Neuron (in vitro differentiated cells): ENCODE measurements at regions not wholly inside any gene's neighbourhood (a gene's known extent, or its start where the extent isn't known, plus 50 kb on each side); places are given as distances from the start of the nearest gene placed in this dataset.

ENCODE experiments used
- H2AFZ ChIP-seq: one replicate; pipeline ENCODE4 v1.6.1; 2013; ENCODE audit warnings: low read depth, mild to moderate bottlenecking, inconsistent platforms, low read length, moderate library complexity
- H3K27me3 ChIP-seq: one replicate; pipeline ENCODE4 v1.6.1; 2013; ENCODE audit warnings: low read length; ENCODE audit not compliant: insufficient read depth
- H3K36me3 ChIP-seq: one replicate; pipeline ENCODE4 v1.6.1; 2013; ENCODE audit warnings: low read length; ENCODE audit not compliant: insufficient read depth
- H3K4me1 ChIP-seq: one replicate; pipeline ENCODE4 v1.6.1; 2013; ENCODE audit warnings: low read length; ENCODE audit not compliant: insufficient read depth
- H3K4me3 ChIP-seq: 2 replicates; pipeline ENCODE4 v1.5.1; 2013; ENCODE audit warnings: mild to moderate bottlenecking, low read length, moderate library complexity
- H3K9me3 ChIP-seq: one replicate; pipeline ENCODE4 v1.6.1; 2013; ENCODE audit warnings: low read length

DNA sequence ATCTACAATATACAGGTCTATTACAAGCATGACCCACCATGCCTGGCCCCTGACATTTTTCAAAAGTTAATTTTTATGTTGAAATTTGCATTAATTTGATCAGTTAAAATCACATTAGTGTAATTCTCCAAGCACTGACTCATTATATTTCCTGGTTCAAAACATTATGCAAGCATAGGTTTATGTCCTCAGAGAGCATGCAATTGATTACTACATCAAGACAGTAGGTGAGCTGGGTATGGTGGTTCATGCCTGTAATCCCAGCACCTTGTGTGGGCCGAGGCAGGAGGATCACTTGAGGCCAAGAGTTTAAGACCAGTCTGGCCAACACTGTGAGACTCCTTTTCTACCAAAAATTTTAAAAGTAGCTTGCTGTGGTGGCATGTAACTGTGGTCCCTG, 248.8 kb upstream of the KLHL1 start:
- Histone ChIP-seq H3K9me3 (no peaks in the 10 kb centered on the region), H3K4me1 (no peaks in the 10 kb centered on the region), H3K36me3 (no peaks in the 10 kb centered on the region), H3K4me3 (no peak overlapping the region), H2AFZ (no peak overlapping the region), H3K27me3 (no peaks in the 10 kb centered on the region)

- Histone ChIP-seq H3K27me3 (no peaks in the 10 kb centered on the region), H2AFZ (no peak overlapping the region), H3K4me3 (no peak overlapping the region), H3K9me3 (no peaks in the 10 kb centered on the region), H3K4me1 (no peaks in the 10 kb centered on the region), H3K36me3 (no peaks in the 10 kb centered on the region)
These were observed 244.8 kb upstream of the KLHL1 start for GRCh38 chr13:70353096-70353495.

- H3K36me3 ChIP-seq, result no peaks in the 10 kb centered on the region
- H3K4me3 ChIP-seq, result no peak overlapping the region
- no peaks in the 10 kb centered on the region for H3K27me3 ChIP-seq
- H2AFZ ChIP-seq, result no peak overlapping the region
- H3K4me1 ChIP-seq, result no peaks in the 10 kb centered on the region
- H3K9me3 ChIP-seq, result no peaks in the 10 kb centered on the region
These were observed 239.8 kb upstream of the KLHL1 start for GRCh38 chr13:70347947-70348620.

GRCh38 chr13:70339738-70340137, 231.5 kb upstream of the KLHL1 start:
- peak overlapping the region; percentile 6 for H2AFZ ChIP-seq
- H3K36me3 ChIP-seq, result no peaks in the 10 kb centered on the region
- no peaks in the 10 kb centered on the region for H3K4me1 ChIP-seq
- no peak overlapping the region for H3K4me3 ChIP-seq
- no peaks in the 10 kb centered on the region for H3K9me3 ChIP-seq
- no peaks in the 10 kb centered on the region for H3K27me3 ChIP-seq

- H3K4me3 ChIP-seq, result no peak overlapping the region
- H3K4me1 ChIP-seq, result no peaks in the 10 kb centered on the region
- no peak overlapping the region for H2AFZ ChIP-seq
- H3K27me3 ChIP-seq, result no peaks in the 10 kb centered on the region
- no peaks in the 10 kb centered on the region for H3K36me3 ChIP-seq
- no peaks in the 10 kb centered on the region for H3K9me3 ChIP-seq
These were observed 230.4 kb upstream of the KLHL1 start for GRCh38 chr13:70338609-70339008.

- H3K36me3 ChIP-seq, result no peaks in the 10 kb centered on the region
- no peak overlapping the region for H3K4me3 ChIP-seq
- no peaks in the 10 kb centered on the region for H3K9me3 ChIP-seq
- no peaks in the 10 kb centered on the region for H3K27me3 ChIP-seq
- H3K4me1 ChIP-seq, result no peaks in the 10 kb centered on the region
- H2AFZ ChIP-seq, result no peak overlapping the region
These were observed 228.6 kb upstream of the KLHL1 start for GRCh38 chr13:70336866-70337265.

GRCh38 chr13:70333752-70334151, 225.5 kb upstream of the KLHL1 start:
- no peaks in the 10 kb centered on the region for H3K27me3 ChIP-seq
- H3K36me3 ChIP-seq, result no peaks in the 10 kb centered on the region
- no peak overlapping the region for H3K4me3 ChIP-seq
- H3K4me1 ChIP-seq, result no peaks in the 10 kb centered on the region
- no peaks in the 10 kb centered on the region for H3K9me3 ChIP-seq
- H2AFZ ChIP-seq, result no peak overlapping the region

- Histone ChIP-seq H3K9me3 (no peaks in the 10 kb centered on the region), H3K27me3 (no peaks in the 10 kb centered on the region), H3K4me1 (no peaks in the 10 kb centered on the region), H3K4me3 (no peak overlapping the region), H2AFZ (no peak overlapping the region), H3K36me3 (no peaks in the 10 kb centered on the region)
These were observed 222.6 kb upstream of the KLHL1 start for GRCh38 chr13:70330697-70331361.

- H3K9me3 ChIP-seq, result no peaks in the 10 kb centered on the region
- H3K4me3 ChIP-seq, result no peak overlapping the region
- no peak overlapping the region for H2AFZ ChIP-seq
- H3K4me1 ChIP-seq, result no peaks in the 10 kb centered on the region
- no peaks in the 10 kb centered on the region for H3K27me3 ChIP-seq
- no peaks in the 10 kb centered on the region for H3K36me3 ChIP-seq
These were observed 216.3 kb upstream of the KLHL1 start for GRCh38 chr13:70324519-70324918.

DNA sequence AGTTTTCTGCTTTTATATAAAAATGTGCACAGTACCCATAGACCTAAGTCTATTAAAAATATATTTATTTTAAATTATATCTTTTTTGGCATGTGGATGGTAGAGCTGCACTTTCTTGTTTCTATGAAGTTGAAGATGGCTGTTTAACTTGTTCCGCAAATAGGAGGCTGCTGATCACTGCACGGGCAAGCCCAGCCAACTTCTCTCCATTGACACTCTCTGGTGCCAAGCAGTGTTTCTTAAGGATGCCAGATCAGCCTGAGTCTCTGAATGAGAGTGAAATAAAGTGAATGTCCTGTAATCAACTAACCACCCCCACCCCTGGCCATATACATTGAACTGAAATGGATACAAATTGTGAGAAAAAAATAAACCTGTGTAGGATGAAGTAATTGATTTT, 202.9 kb upstream of the KLHL1 start:
- H3K36me3 ChIP-seq, result no peaks in the 10 kb centered on the region
- H3K4me1 ChIP-seq, result no peaks in the 10 kb centered on the region
- no peaks in the 10 kb centered on the region for H3K9me3 ChIP-seq
- H2AFZ ChIP-seq, result no peak overlapping the region
- no peaks in the 10 kb centered on the region for H3K27me3 ChIP-seq
- no peak overlapping the region for H3K4me3 ChIP-seq

- H2AFZ ChIP-seq, result peak overlapping the region; percentile 55
- H3K4me1 ChIP-seq, result no peaks in the 10 kb centered on the region
- no peaks in the 10 kb centered on the region for H3K36me3 ChIP-seq
- no peak overlapping the region for H3K4me3 ChIP-seq
- no peaks in the 10 kb centered on the region for H3K9me3 ChIP-seq
- H3K27me3 ChIP-seq, result no peaks in the 10 kb centered on the region
These were observed 202.3 kb upstream of the KLHL1 start for GRCh38 chr13:70310396-70311119.

DNA sequence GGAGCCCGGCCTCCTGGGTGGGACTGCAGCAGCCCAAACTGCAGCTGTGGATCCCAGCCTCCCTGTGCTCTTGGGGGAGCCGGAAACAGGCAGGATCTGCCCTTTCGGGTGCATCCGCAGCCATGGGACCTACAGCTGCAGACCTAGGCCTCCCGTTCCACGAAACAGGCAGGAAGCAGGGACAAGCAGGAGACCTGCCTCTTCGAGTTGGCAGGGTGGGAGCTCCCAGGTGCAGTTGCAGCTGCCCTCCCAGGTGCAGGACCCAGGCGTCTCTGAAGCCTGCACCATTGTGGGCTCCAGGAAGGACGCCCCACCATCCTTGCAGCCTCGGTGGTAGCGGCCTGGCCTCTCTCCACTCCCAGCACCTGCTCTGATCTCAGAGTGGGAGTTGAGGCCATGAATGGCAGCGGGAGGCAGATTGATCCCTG, 189.0 kb upstream of the KLHL1 start:
- Histone ChIP-seq H3K4me3 (no peak overlapping the region), H2AFZ (no peak overlapping the region), H3K27me3 (no peaks in the 10 kb centered on the region), H3K4me1 (no peaks in the 10 kb centered on the region), H3K9me3 (peaks cover 4% of the 10 kb centered on the region), H3K36me3 (no peaks in the 10 kb centered on the region)

- no peak overlapping the region for H3K4me3 ChIP-seq
- no peaks in the 10 kb centered on the region for H3K4me1 ChIP-seq
- H3K36me3 ChIP-seq, result no peaks in the 10 kb centered on the region
- no peaks in the 10 kb centered on the region for H3K9me3 ChIP-seq
- H3K27me3 ChIP-seq, result no peaks in the 10 kb centered on the region
- H2AFZ ChIP-seq, result no peak overlapping the region
These were observed 176.1 kb upstream of the KLHL1 start for GRCh38 chr13:70284371-70284770.
